ENCODE measurements at regions not wholly inside any gene's neighbourhood (a gene's known extent, or its start where the extent isn't known, plus 50 kb on each side); places are given as distances from the start of the nearest gene placed in this dataset.

- Histone ChIP-seq H2BK20ac (ENCODE audit: low read depth, low read length, poor library complexity, severe bottlenecking) (no peak overlapping the region), H2BK120ac (ENCODE audit: low read depth, low read length, poor library complexity, severe bottlenecking) (no peak overlapping the region), H4K8ac (replicated peaks; ENCODE audit: insufficient read length, low read depth, low read length) (no peak overlapping the region), H3K14ac (ENCODE audit: insufficient read depth, low read length) (no peak overlapping the region), H3K4ac (ENCODE audit: low read depth, low read length) (no peak overlapping the region), H4K91ac (ENCODE audit: insufficient read length, low read depth, low read length) (no peak overlapping the region), H3K79me2 (ENCODE audit: insufficient read depth, low read length) (no peaks in the 10 kb centered on the region), H3T11ph (ENCODE audit: low read length) (no peak overlapping the region), H3K27me3 (ENCODE audit: insufficient read depth, low read length) (no peaks in the 10 kb centered on the region), H4K20me1 (ENCODE audit: control insufficient read depth, insufficient read depth, insufficient read length) (no peaks in the 10 kb centered on the region), H3K23me2 (ENCODE audit: insufficient read length, low read depth, low read length, poor library complexity, severe bottlenecking) (no peaks in the 10 kb centered on the region), H3K23ac (ENCODE audit: insufficient read length, low read depth, low read length) (no peak overlapping the region), H3K9me3 (ENCODE audit: control insufficient read depth, low read depth, low read length) (no peaks in the 10 kb centered on the region), H3K27ac (ENCODE audit: insufficient read length, low read depth, low read length) (no peak overlapping the region), H3K4me2 (ENCODE audit: insufficient read depth, insufficient read length, low read length) (no peak overlapping the region), H3K79me1 (ENCODE audit: insufficient read depth, low read depth, low read length, poor library complexity, severe bottlenecking) (no peaks in the 10 kb centered on the region), H3K18ac (ENCODE audit: insufficient read length, low read depth, low read length) (no peak overlapping the region), H3K56ac (ENCODE audit: insufficient read length, low read depth, low read length) (no peak overlapping the region), H2BK5ac (ENCODE audit: insufficient read length, low read length) (no peak overlapping the region), H3K9ac (ENCODE audit: extremely low read depth, insufficient read length, low read length) (no peak overlapping the region), H2AFZ (ENCODE audit: low read length) (no peak overlapping the region), H4K5ac (ENCODE audit: insufficient read length, low read depth, low read length) (no peak overlapping the region), H2BK12ac (ENCODE audit: insufficient read length, low read depth, low read length) (no peak overlapping the region), H2AK5ac (ENCODE audit: insufficient read length, low read length) (no peak overlapping the region), H3K4me1 (ENCODE audit: insufficient read depth, low read length) (no peaks in the 10 kb centered on the region), H2BK15ac (ENCODE audit: low read depth, low read length) (no peak overlapping the region)
- no peaks in the 10 kb centered on the region for H3K4me1 Mint-ChIP-seq
- no peaks in the 10 kb centered on the region; a peak in 1 of 5 replicates for H3K9me3 Mint-ChIP-seq
- no peak for TF ChIP-seq CTCF (conservative IDR thresholded peaks at IDR 0.05)
- no peaks in the 10 kb centered on the region for H3K27me3 Mint-ChIP-seq (ENCODE audit: low read depth)
- DNase-seq: no peak
- no peak overlapping the region for H3K4me3 Mint-ChIP-seq
- no peak overlapping the region; a peak in 2 of 7 replicates for H3K27ac Mint-ChIP-seq
- no peaks in the 10 kb centered on the region for H3K36me3 Mint-ChIP-seq (ENCODE audit: insufficient read depth in 1 of 3, low read depth in 3 of 3)
- no CpG with 5 or more reads among the region's 3 CpGs for WGBS (ENCODE audit: extremely low coverage, insufficient read length, low lambda C conversion rate)
These were observed 86.5 kb upstream of the PTPRR start for GRCh38 chr12:71007020-71007419.

Measured in H9 (cell line).